Activated CD4-positive, alpha-beta T cell treated with anti-CD3 and anti-CD28 coated beads, Interleukin-2, amount 50 U/mL, for 24 hours (primary cell): ENCODE measurements at regions not wholly inside any gene's neighbourhood (a gene's known extent, or its start where the extent isn't known, plus 50 kb on each side); places are given as distances from the start of the nearest gene placed in this dataset.

ENCODE experiments used
- DNase-seq, 2 donors: peaks; one replicate each; pipeline ENCODE4 v3.0.0-alpha.2; 2020; ENCODE audit warnings: low read depth in 1 of 2, low spot score in 1 of 2

- DNase-seq, result no peak
Measured at GRCh38 chr20:22438346-22438745, 146.0 kb downstream of the FOXA2 start.

- DNase-seq, result no peak
Measured at GRCh38 chr20:22437354-22437753, 147.0 kb downstream of the FOXA2 start.

GRCh38 chr20:22431419-22431818, 153.0 kb downstream of the FOXA2 start:
- DNase-seq, result no peak

- DNase-seq, result no peak
Measured at GRCh38 chr20:22430746-22431168, 153.6 kb downstream of the FOXA2 start.

GRCh38 chr20:22430154-22430745, 154.1 kb downstream of the FOXA2 start:
- no peak for DNase-seq

GRCh38 chr20:22429175-22430153, 154.9 kb downstream of the FOXA2 start:
- no peak for DNase-seq

- DNase-seq, result no peak
Measured at GRCh38 chr20:22428051-22428450, 156.3 kb downstream of the FOXA2 start.

GRCh38 chr20:22426772-22427171, 157.6 kb downstream of the FOXA2 start:
- no peak for DNase-seq

GRCh38 chr20:22425344-22426295, 158.8 kb downstream of the FOXA2 start:
- no peak for DNase-seq

GRCh38 chr20:22423190-22423832, 161.1 kb downstream of the FOXA2 start:
- DNase-seq, result no peak

GRCh38 chr20:22420116-22420598, 164.2 kb downstream of the FOXA2 start:
- no peak for DNase-seq

GRCh38 chr20:22418738-22419137, 165.6 kb downstream of the FOXA2 start:
- DNase-seq, result no peak

- DNase-seq, result no peak
Measured at GRCh38 chr20:22414305-22414742, 170.0 kb downstream of the FOXA2 start.

GRCh38 chr20:22412977-22413868, 171.1 kb downstream of the FOXA2 start:
- DNase-seq, result no peak

- DNase-seq, result no peak
Measured at GRCh38 chr20:22411627-22412450, 172.5 kb downstream of the FOXA2 start.

GRCh38 chr20:22411286-22411626, 173.1 kb downstream of the FOXA2 start:
- DNase-seq, result no peak

GRCh38 chr20:22410556-22411130, 173.7 kb downstream of the FOXA2 start:
- DNase-seq, result no peak
